Loucy (cell line): ENCODE measurements at regions not wholly inside any gene's neighbourhood (a gene's known extent, or its start where the extent isn't known, plus 50 kb on each side); places are given as distances from the start of the nearest gene placed in this dataset.

Experiments
- H2AFZ ChIP-seq: fragments of 200-600 bp; sonication (generic); 2 replicates; pipeline ENCODE4 v1.6.0; 2016; ENCODE audit warnings: antibody characterized with exemption, mild to moderate bottlenecking, low read length, moderate library complexity
- H3F3A ChIP-seq: fragments of 200-600 bp; 2 replicates; pipeline ENCODE4 v1.6.0; 2016; ENCODE audit warnings: antibody characterized with exemption, low read depth, mild to moderate bottlenecking
- H3K27me3 ChIP-seq: fragments of 200-600 bp; sonication (generic); 2 replicates; pipeline ENCODE4 v1.6.1; 2014; ENCODE audit warnings: low read length, mild to moderate bottlenecking; ENCODE audit not compliant: insufficient read depth, poor library complexity, severe bottlenecking
- H3K36me3 ChIP-seq: fragments of 200-600 bp; sonication (generic); 2 replicates; pipeline ENCODE4 v1.6.1; 2016; ENCODE audit warnings: low read length; ENCODE audit not compliant: insufficient read depth
- H3K4me1 ChIP-seq: fragments of 200-600 bp; sonication (generic); 2 replicates; pipeline ENCODE4 v1.5.1; 2014; ENCODE audit warnings: low read length, mild to moderate bottlenecking; ENCODE audit not compliant: insufficient read depth, poor library complexity, severe bottlenecking
- H3K4me2 ChIP-seq: fragments of 200-600 bp; sonication (generic); 2 replicates; pipeline ENCODE4 v1.6.0; 2014; ENCODE audit warnings: antibody characterized with exemption, low read length, low read depth, mild to moderate bottlenecking; ENCODE audit not compliant: poor library complexity, severe bottlenecking
- H3K4me3 ChIP-seq: fragments of 200-600 bp; sonication (generic); 2 replicates; pipeline ENCODE4 v1.5.1; 2014; ENCODE audit warnings: low read length, mild to moderate bottlenecking, mixed read lengths; ENCODE audit not compliant: poor library complexity, severe bottlenecking
- H3K79me2 ChIP-seq: fragments of 200-600 bp; sonication (generic); 2 replicates; pipeline ENCODE4 v1.6.1; 2014; ENCODE audit warnings: low read length; ENCODE audit not compliant: insufficient read depth
- H3K9ac ChIP-seq: fragments of 200-600 bp; sonication (generic); 2 replicates; pipeline ENCODE4 v1.6.0; 2014; ENCODE audit warnings: mild to moderate bottlenecking, low read depth, low read length, moderate library complexity; ENCODE audit not compliant: poor library complexity, severe bottlenecking
- H3K9me2 ChIP-seq: fragments of 200-600 bp; sonication (generic); replicated peaks from 2 replicates; pipeline ENCODE4 v1.6.1; 2016; ENCODE audit warnings: low read depth, low read length, mixed read lengths
- H3K9me3 ChIP-seq: fragments of 200-600 bp; sonication (generic); 2 replicates; pipeline ENCODE4 v1.6.1; 2014; ENCODE audit warnings: mild to moderate bottlenecking, antibody characterized with exemption, low read length, low read depth; ENCODE audit not compliant: insufficient read depth
- H4K20me1 ChIP-seq: fragments of 200-600 bp; sonication (generic); 2 replicates; pipeline ENCODE4 v1.6.0; 2014; ENCODE audit warnings: antibody characterized with exemption, low read length, mild to moderate bottlenecking; ENCODE audit not compliant: insufficient read depth, poor library complexity, severe bottlenecking
- EZH2phosphoT487 ChIP-seq: fragments of 200-600 bp; IDR thresholded peaks from 2 replicates; pipeline ENCODE4 v1.6.1; 2018; ENCODE audit warnings: antibody characterized with exemption, mild to moderate bottlenecking, moderate library complexity, borderline replicate concordance
- TF ChIP-seq, protein P1 (sequence below): fragments of 200-600 bp; sonication (generic); conservative IDR thresholded peaks from 2 replicates; pipeline ENCODE4 v1.5.1; 2014; ENCODE audit warnings: mild to moderate bottlenecking, antibody characterized with exemption, low read length

DNA sequence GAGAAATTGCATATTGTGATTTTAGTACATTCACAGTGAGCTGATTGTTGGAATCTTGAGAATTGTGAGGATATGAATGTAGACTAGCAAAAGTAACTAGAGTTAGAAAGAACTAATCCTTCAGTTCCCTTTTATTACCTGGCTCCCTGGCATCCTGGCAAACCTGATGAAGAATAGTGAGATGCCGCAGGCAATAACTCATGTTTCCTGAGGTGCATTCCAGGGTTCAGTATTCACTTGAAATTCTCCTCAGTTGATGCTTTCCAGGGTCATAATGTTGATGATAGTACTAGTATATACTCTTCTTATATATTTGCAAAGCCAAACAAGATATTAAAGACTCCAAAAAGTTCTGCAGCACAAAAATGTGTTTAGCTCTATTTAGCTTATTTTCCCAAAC, 432.1 kb upstream of the CELF4 start:
- Histone ChIP-seq H3K4me1 (no peaks in the 10 kb centered on the region), H3F3A (no peaks in the 10 kb centered on the region), H3K36me3 (no peaks in the 10 kb centered on the region), H3K79me2 (no peaks in the 10 kb centered on the region), H3K9me3 (no peaks in the 10 kb centered on the region), H2AFZ (no peak overlapping the region), H3K4me3 (no peak overlapping the region), H3K9me2 (no peaks in the 10 kb centered on the region), H3K9ac (no peak overlapping the region), H3K4me2 (no peak overlapping the region), H3K27me3 (no peaks in the 10 kb centered on the region), H4K20me1 (no peaks in the 10 kb centered on the region)
- no peak for TF ChIP-seq EZH2phosphoT487
- TF ChIP-seq, protein P1, sequence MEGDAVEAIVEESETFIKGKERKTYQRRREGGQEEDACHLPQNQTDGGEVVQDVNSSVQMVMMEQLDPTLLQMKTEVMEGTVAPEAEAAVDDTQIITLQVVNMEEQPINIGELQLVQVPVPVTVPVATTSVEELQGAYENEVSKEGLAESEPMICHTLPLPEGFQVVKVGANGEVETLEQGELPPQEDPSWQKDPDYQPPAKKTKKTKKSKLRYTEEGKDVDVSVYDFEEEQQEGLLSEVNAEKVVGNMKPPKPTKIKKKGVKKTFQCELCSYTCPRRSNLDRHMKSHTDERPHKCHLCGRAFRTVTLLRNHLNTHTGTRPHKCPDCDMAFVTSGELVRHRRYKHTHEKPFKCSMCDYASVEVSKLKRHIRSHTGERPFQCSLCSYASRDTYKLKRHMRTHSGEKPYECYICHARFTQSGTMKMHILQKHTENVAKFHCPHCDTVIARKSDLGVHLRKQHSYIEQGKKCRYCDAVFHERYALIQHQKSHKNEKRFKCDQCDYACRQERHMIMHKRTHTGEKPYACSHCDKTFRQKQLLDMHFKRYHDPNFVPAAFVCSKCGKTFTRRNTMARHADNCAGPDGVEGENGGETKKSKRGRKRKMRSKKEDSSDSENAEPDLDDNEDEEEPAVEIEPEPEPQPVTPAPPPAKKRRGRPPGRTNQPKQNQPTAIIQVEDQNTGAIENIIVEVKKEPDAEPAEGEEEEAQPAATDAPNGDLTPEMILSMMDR, result no peak

DNA sequence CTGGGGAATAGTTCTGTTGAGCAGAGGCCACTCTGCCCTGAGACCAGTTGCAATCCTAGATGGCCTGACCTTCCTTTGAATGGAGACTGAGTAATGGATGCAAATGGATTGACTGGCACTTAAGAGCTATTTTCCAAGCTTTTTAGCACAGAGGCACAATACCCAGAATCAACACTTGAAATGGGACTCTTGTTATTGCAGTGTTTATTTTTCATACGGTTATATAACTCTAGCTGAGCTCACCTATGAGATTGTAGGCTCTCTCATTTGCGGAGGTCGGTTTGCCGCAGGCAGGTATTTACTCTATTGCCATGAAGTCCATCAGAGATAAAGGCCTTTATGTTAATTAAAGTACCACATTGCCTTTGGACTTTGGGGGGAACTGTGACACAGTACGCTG, 422.3 kb upstream of the CELF4 start:
- Histone ChIP-seq H3K27me3 (no peaks in the 10 kb centered on the region), H3K9ac (no peak overlapping the region), H3K4me3 (no peak overlapping the region), H3K9me3 (no peaks in the 10 kb centered on the region), H3K36me3 (no peaks in the 10 kb centered on the region), H3K9me2 (no peaks in the 10 kb centered on the region), H3K79me2 (no peaks in the 10 kb centered on the region), H2AFZ (no peak overlapping the region), H3K4me1 (no peaks in the 10 kb centered on the region), H4K20me1 (no peaks in the 10 kb centered on the region), H3K4me2 (no peak overlapping the region), H3F3A (no peaks in the 10 kb centered on the region)
- TF ChIP-seq, protein P1, result no peak
- no peak for TF ChIP-seq EZH2phosphoT487

DNA sequence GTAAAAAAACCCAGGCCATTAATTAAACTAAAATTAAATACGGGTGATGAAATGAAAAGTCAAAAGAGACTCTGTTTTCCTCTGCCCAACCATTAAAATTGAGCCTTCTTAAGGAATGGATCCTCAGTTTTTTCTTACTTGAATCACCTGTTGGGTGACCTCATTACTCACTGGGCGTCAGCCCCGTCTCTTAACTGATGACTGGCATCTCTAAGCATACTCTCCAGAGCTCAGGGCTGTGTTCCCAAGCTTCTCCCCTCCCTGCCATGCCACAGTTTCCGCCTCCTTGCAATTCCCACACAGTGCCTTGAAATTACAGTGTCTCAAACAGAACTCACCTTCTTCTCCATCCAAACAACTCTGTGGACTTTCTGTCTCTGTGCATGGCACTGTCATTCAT, 421.1 kb upstream of the CELF4 start:
- Histone ChIP-seq H3K36me3 (no peaks in the 10 kb centered on the region), H3F3A (no peaks in the 10 kb centered on the region), H3K4me2 (no peak overlapping the region), H3K4me1 (no peaks in the 10 kb centered on the region), H3K79me2 (no peaks in the 10 kb centered on the region), H3K9me2 (no peaks in the 10 kb centered on the region), H3K4me3 (no peak overlapping the region), H3K9ac (no peak overlapping the region), H3K9me3 (no peaks in the 10 kb centered on the region), H2AFZ (no peak overlapping the region), H3K27me3 (no peaks in the 10 kb centered on the region), H4K20me1 (no peaks in the 10 kb centered on the region)
- no peak for TF ChIP-seq EZH2phosphoT487
- TF ChIP-seq, protein P1, result no peak
